ENCODE measurements at regions not wholly inside any gene's neighbourhood (a gene's known extent, or its start where the extent isn't known, plus 50 kb on each side); places are given as distances from the start of the nearest gene placed in this dataset.

DNA sequence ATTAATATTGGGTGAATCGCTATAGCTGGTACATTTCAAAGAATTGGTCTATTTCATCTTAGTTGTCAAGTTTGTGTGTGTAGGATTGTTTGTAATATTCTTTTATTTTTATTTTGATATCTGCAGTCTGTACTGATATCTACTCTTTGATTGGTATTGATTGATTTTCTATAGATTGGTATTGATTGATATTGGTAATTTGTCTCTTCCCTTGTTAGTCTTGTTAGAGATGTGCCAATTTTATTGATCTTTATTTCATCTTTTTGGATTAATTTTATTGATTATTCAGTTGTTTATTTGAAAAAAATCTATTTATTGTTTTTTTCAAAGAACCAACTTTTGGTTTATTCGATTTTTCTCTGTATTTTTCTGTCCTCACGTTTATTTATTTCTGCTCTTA is 61.4 kb downstream of the TM2D3 start:
- no peaks in the 10 kb centered on the region for H3K9me3 ChIP-seq
- H3K27ac ChIP-seq: no peak overlapping the region
- no peaks in the 10 kb centered on the region for H3K36me3 ChIP-seq
- ATAC-seq: no peak
- DNase-seq: no peak
- 58% methylated on average over 3 of the region's 3 CpGs for WGBS (ENCODE audit: insufficient coverage, low coverage, low lambda C conversion rate, missing lambda C conversion rate)
- H3K4me1 ChIP-seq: no peaks in the 10 kb centered on the region
- intact Hi-C loops (cut with DNase I): no loop called here
- no peaks in the 10 kb centered on the region for H3K27me3 ChIP-seq
- TF ChIP-seq POLR2A (IDR thresholded peaks at IDR 0.05) (no peak), CTCF (IDR thresholded peaks at IDR 0.05) (no peak)
- no peak overlapping the region for H3K4me3 ChIP-seq

DNA sequence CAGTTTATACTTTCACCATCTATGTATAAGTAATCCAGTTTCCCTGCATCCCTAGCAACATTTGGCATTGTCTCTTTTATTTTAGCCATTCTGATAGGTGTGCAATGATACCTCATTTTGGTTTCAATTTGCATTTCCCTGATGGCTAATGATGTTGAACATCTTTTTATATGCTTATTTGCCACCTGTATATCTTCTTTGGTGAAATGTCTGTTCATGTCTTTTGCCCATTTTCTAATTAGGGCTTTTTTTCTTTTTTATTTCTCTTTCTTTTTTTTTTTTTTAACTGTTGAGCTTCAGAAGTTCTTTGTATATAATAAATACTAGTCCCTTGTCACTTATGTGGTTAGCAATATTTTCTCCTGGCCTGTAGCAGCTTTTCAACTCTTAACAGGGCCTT is 68.9 kb downstream of the TM2D3 start:
- intact Hi-C loops (cut with DNase I): no loop called here
- TF ChIP-seq POLR2A (IDR thresholded peaks at IDR 0.05) (no peak), CTCF (IDR thresholded peaks at IDR 0.05) (no peak)
- no peaks in the 10 kb centered on the region for H3K9me3 ChIP-seq
- DNase-seq (no peak), ATAC-seq (no peak)
- H3K4me3 ChIP-seq: no peak overlapping the region
- no peaks in the 10 kb centered on the region for H3K27me3 ChIP-seq
- no peaks in the 10 kb centered on the region for H3K36me3 ChIP-seq
- H3K4me1 ChIP-seq: no peaks in the 10 kb centered on the region
- no peak overlapping the region for H3K27ac ChIP-seq

GRCh38 chr15:101580431-101580830 is 71.8 kb downstream of the TM2D3 start:
- 80% methylated on average over 11 of the region's 11 CpGs for WGBS (ENCODE audit: insufficient coverage, low coverage, low lambda C conversion rate, missing lambda C conversion rate)
- Histone ChIP-seq H3K27me3 (no peaks in the 10 kb centered on the region), H3K9me3 (no peaks in the 10 kb centered on the region), H3K4me3 (no peak overlapping the region), H3K36me3 (no peaks in the 10 kb centered on the region), H3K4me1 (no peaks in the 10 kb centered on the region), H3K27ac (no peak overlapping the region)
- ATAC-seq (no peak), DNase-seq (no peak)
- no peak for TF ChIP-seq POLR2A (IDR thresholded peaks at IDR 0.05)
- no peak for TF ChIP-seq CTCF (IDR thresholded peaks at IDR 0.05)
- intact Hi-C loops (cut with DNase I): no loop called here

DNA sequence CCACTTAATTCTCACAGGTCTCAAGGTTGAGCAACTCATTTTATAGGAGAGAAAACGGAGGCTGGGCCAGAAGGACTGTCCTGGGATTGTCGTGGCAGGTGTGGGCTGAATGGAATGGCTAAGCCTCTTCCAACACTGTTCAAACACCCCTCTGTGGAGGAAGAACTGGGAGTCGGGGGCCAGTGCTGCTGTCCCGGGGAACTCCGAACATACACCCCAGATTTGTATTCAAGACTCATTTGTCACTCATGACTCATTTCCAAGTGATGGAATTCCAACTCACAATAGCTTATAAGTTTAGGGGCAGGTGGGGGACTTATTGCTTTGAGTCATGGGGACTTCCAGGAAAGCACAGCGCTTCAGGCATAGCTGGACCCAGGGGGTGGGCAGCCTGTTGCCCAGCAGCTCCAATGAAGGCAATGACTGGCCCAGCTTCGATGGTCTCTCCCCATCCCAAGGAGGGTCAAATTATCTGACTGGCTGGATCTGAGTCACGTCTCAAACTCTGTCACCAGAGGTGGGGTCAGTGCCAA is 72.5 kb downstream of the TM2D3 start:
- Histone ChIP-seq H3K4me1 (no peaks in the 10 kb centered on the region), H3K9me3 (no peaks in the 10 kb centered on the region), H3K27ac (no peak overlapping the region), H3K4me3 (no peak overlapping the region), H3K27me3 (no peaks in the 10 kb centered on the region), H3K36me3 (no peaks in the 10 kb centered on the region)
- no peak for ATAC-seq
- TF ChIP-seq POLR2A (IDR thresholded peaks at IDR 0.05) (no peak), CTCF (IDR thresholded peaks at IDR 0.05) (no peak)
- DNase-seq: no peak
- intact Hi-C loops (cut with DNase I): no loop called here
- 67% methylated on average over 5 of the region's 8 CpGs for WGBS (ENCODE audit: insufficient coverage, low coverage, low lambda C conversion rate, missing lambda C conversion rate)

- Histone ChIP-seq H3K36me3 (no peaks in the 10 kb centered on the region), H3K9me3 (no peaks in the 10 kb centered on the region), H3K4me1 (no peaks in the 10 kb centered on the region), H3K27ac (no peak overlapping the region), H3K4me3 (no peak overlapping the region), H3K27me3 (no peaks in the 10 kb centered on the region)
- TF ChIP-seq POLR2A (IDR thresholded peaks at IDR 0.05) (no peak), CTCF (IDR thresholded peaks at IDR 0.05) (peak; percentile 57 to 85 (median 72))
- intact Hi-C loops (cut with DNase I): no loop called here
- peak; percentile 73 to 76 (median 76) for DNase-seq
- ATAC-seq: peak; percentile 99
- no CpG with 5 or more reads among the region's 10 CpGs for WGBS (ENCODE audit: insufficient coverage, low coverage, low lambda C conversion rate, missing lambda C conversion rate)
Observed at GRCh38 chr15:101578443-101578894, 73.7 kb downstream of the TM2D3 start.

Measured in right lobe of liver (tissue), 6 donors.